Colonic mucosa (tissue), 4 donors: ENCODE measurements at regions not wholly inside any gene's neighbourhood (a gene's known extent, or its start where the extent isn't known, plus 50 kb on each side); places are given as distances from the start of the nearest gene placed in this dataset.
"Not testable (repeated sequence)": the region's sequence is repeated elsewhere in the genome, so short reads cannot be mapped to it uniquely, and the experiment has no call there.

Experiments used
- DNase-seq: peaks from one replicate; pipeline ENCODE4 v3.0.0-alpha.2; 2020
- H3K27ac ChIP-seq: fragments of 200-600 bp; one replicate; pipeline ENCODE4 v1.8.0; 2021
- H3K27me3 ChIP-seq: fragments of 200-600 bp; one replicate; pipeline ENCODE4 v1.8.0; 2021
- H3K36me3 ChIP-seq: fragments of 200-600 bp; one replicate; pipeline ENCODE4 v1.8.0; 2021
- H3K4me1 ChIP-seq: fragments of 200-600 bp; one replicate; pipeline ENCODE4 v1.8.0; 2021; ENCODE audit warnings: mild to moderate bottlenecking
- H3K4me3 ChIP-seq: fragments of 200-600 bp; one replicate; pipeline ENCODE4 v1.8.0; 2021
- H3K9ac ChIP-seq, 2 donors: one replicate each; pipeline ENCODE4 v1.7.0; 2013; ENCODE audit warnings: control low read depth in 2 of 2, low read depth in 2 of 2, low read length in 2 of 2
- H3K9me3 ChIP-seq: fragments of 200-600 bp; one replicate; pipeline ENCODE4 v1.8.0; 2021
- CTCF ChIP-seq: fragments of 200-600 bp; IDR thresholded peaks from one replicate; pipeline ENCODE4 v1.8.0; 2022; ENCODE audit warnings: antibody characterized with exemption, mild to moderate bottlenecking
- intact Hi-C: fragments of 100-400 bp; cut with DNase I; formaldehyde crosslinking; loops from one replicate; pipeline ENCODE4 v1.14.1; 2022
- donor health status: healthy.
- donor health status: DM: no; HTN: no; CAD: no.
- donor health status: DM: no; HTN: no; CAD: no.

- intact Hi-C loops: no loop called here
- Histone ChIP-seq H3K4me1 (no peaks in the 10 kb centered on the region), H3K9me3 (no peaks in the 10 kb centered on the region), H3K36me3 (no peaks in the 10 kb centered on the region), H3K4me3 (no peak overlapping the region), H3K27ac (no peak overlapping the region), H3K9ac (no peak overlapping the region), H3K27me3 (no peaks in the 10 kb centered on the region)
- TF ChIP-seq CTCF: no peak
- no peak for DNase-seq
Measured at GRCh38 chr2:239731422-239731821, 293.7 kb downstream of the NDUFA10 start.

- intact Hi-C loops: no loop called here
- H3K36me3 ChIP-seq: no peaks in the 10 kb centered on the region
- H3K9ac ChIP-seq: no peak overlapping the region
- TF ChIP-seq CTCF: no peak
- H3K27ac ChIP-seq: no peak overlapping the region
- H3K27me3 ChIP-seq: no peaks in the 10 kb centered on the region
- DNase-seq: no peak
- no peaks in the 10 kb centered on the region for H3K9me3 ChIP-seq
- H3K4me3 ChIP-seq: no peak overlapping the region
- no peaks in the 10 kb centered on the region for H3K4me1 ChIP-seq
Measured at GRCh38 chr2:239730897-239731296, 294.2 kb downstream of the NDUFA10 start.

- H3K4me3 ChIP-seq, H3K9ac ChIP-seq, H3K9me3 ChIP-seq, H3K36me3 ChIP-seq, H3K27me3 ChIP-seq, H3K4me1 ChIP-seq, H3K27ac ChIP-seq, DNase-seq, intact Hi-C loops: not testable (repeated sequence)
Measured at GRCh38 chr2:239730567-239730882, 294.6 kb downstream of the NDUFA10 start.

GRCh38 chr2:239729681-239730566 is 295.2 kb downstream of the NDUFA10 start:
- H3K36me3 ChIP-seq: no peaks in the 10 kb centered on the region
- TF ChIP-seq CTCF: no peak
- H3K27ac ChIP-seq: no peak overlapping the region
- no peak overlapping the region for H3K4me3 ChIP-seq
- no peaks in the 10 kb centered on the region for H3K27me3 ChIP-seq
- no peaks in the 10 kb centered on the region for H3K9me3 ChIP-seq
- no peaks in the 10 kb centered on the region for H3K4me1 ChIP-seq
- intact Hi-C loops: no loop called here
- H3K9ac ChIP-seq: no peak overlapping the region
- no peak for DNase-seq

DNA sequence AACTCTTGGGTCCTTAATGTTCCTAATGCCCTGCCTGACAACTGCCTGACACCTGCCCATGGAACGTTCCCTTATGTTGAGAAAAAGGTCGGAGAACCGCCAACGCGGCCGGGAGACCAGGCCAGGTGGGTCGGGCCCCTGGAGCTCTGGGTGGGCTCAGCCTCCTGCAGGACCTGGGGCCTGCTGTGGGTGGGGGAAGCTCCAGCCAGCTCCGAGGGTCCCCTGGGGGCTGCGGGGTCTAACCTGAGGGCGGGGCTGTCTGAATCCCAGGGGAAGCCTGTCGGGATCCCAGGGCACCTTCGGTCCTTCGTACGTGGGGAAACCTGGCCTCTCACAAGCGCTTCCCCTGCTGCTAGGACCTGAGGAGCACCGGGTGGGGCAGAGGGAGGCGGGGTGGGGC is 296.0 kb downstream of the NDUFA10 start:
- intact Hi-C loops: no loop called here
- Histone ChIP-seq H3K27me3 (no peaks in the 10 kb centered on the region), H3K36me3 (no peaks in the 10 kb centered on the region), H3K27ac (no peak overlapping the region), H3K4me3 (no peak overlapping the region), H3K4me1 (no peaks in the 10 kb centered on the region), H3K9me3 (no peaks in the 10 kb centered on the region), H3K9ac (no peak overlapping the region)
- DNase-seq: no peak
- TF ChIP-seq CTCF: no peak

GRCh38 chr2:239728751-239729150 is 296.4 kb downstream of the NDUFA10 start:
- DNase-seq: no peak
- Histone ChIP-seq H3K27me3 (no peaks in the 10 kb centered on the region), H3K4me1 (no peaks in the 10 kb centered on the region), H3K4me3 (no peak overlapping the region), H3K9ac (no peak overlapping the region), H3K27ac (no peak overlapping the region), H3K9me3 (no peaks in the 10 kb centered on the region), H3K36me3 (no peaks in the 10 kb centered on the region)
- no peak for TF ChIP-seq CTCF
- intact Hi-C loops: no loop called here
